B cell (primary cell): ENCODE measurements at regions not wholly inside any gene's neighbourhood (a gene's known extent, or its start where the extent isn't known, plus 50 kb on each side); places are given as distances from the start of the nearest gene placed in this dataset.

Experiments used
- ATAC-seq: fragments of 200-7000 bp; cut with Tn5 transposase; one replicate; pipeline ENCODE4 v1.10.0; 2021; ENCODE audit warnings: low read depth, mild to moderate bottlenecking, moderate number of reproducible peaks, moderate library complexity
- CTCF ChIA-PET: fragments of 350-600 bp; sonication (Branson Sonifier 250); formaldehyde crosslinking; loops from one replicate; lab custom pipeline; 2021; ENCODE audit warnings: antibody characterized with exemption, inconsistent platforms; lab: Charles Lee
- POLR2A ChIA-PET: fragments of 350-600 bp; sonication (Branson Sonifier 250); formaldehyde crosslinking; loops from one replicate; lab custom pipeline; 2021; ENCODE audit warnings: antibody characterized with exemption; lab: Charles Lee
- DNase-seq: peaks from one replicate; pipeline ENCODE4 v3.0.0; 2013
- H2AFZ ChIP-seq: 2 replicates; pipeline ENCODE4 v1.6.1; 2012; ENCODE audit warnings: mild to moderate bottlenecking, low read depth, low read length; ENCODE audit not compliant: insufficient read depth, poor library complexity, severe bottlenecking
- H3K27ac ChIP-seq, 2 donors: 1 replicate in 1 of 2; 2 replicates in 1 of 2; pipeline ENCODE4 v1.5.1; 2012 to 2013; ENCODE audit warnings: low read length in 2 of 2, mild to moderate bottlenecking in 2 of 2, moderate library complexity in 1 of 2
- H3K27me3 ChIP-seq, 4 experiments: fragments of 200-600 bp in 1 of 4; sonication (generic) in 1 of 4; replicated peaks in 1 of 4; 1 replicate in 2 of 4; 2 replicates in 2 of 4; pipeline versions ENCODE4 v1.6.1 to v1.7.0; 2013 to 2016; ENCODE audit warnings: low read length in 3 of 4, mild to moderate bottlenecking in 2 of 4, mixed read lengths in 1 of 4, moderate library complexity in 1 of 4; ENCODE audit not compliant: insufficient read depth in 4 of 4, control insufficient read depth in 3 of 4; ENCODE audit errors: control extremely low read depth in 1 of 4
- H3K36me3 ChIP-seq, 2 experiments: replicated peaks in 1 of 2; 1 replicate in 1 of 2; 2 replicates in 1 of 2; pipeline versions ENCODE4 v1.6.1 to v1.7.1; 2013; ENCODE audit warnings: low read length in 1 of 2; ENCODE audit not compliant: insufficient read depth in 2 of 2, control insufficient read depth in 1 of 2; ENCODE audit errors: control extremely low read depth in 1 of 2, extremely low read depth in 1 of 2
- H3K4me1 ChIP-seq, 2 donors: fragments of 200-600 bp in 1 of 2; sonication (generic) in 1 of 2; 1 replicate in 1 of 2; 2 replicates in 1 of 2; pipeline versions ENCODE4 v1.5.1 to v1.6.1; 2013 to 2017; ENCODE audit warnings: low read length in 2 of 2; ENCODE audit not compliant: control insufficient read depth in 2 of 2, insufficient read depth in 2 of 2
- H3K4me2 ChIP-seq: replicated peaks from 2 replicates; pipeline ENCODE3; 2012; ENCODE audit warnings: mild to moderate bottlenecking, low read depth, low read length; ENCODE audit not compliant: poor library complexity, severe bottlenecking
- H3K4me3 ChIP-seq, 5 experiments: fragments of 200-600 bp in 1 of 5; sonication (generic) in 1 of 5; 1 replicate in 3 of 5; 2 replicates in 2 of 5; pipeline versions ENCODE4 v1.5.1 to v1.7.0; 2011 to 2016; ENCODE audit warnings: low read length in 4 of 5, mild to moderate bottlenecking in 4 of 5, low read depth in 2 of 5, control low read depth in 1 of 5, moderate library complexity in 1 of 5; ENCODE audit not compliant: insufficient read depth in 1 of 5; ENCODE audit errors: control extremely low read depth in 1 of 5, extremely low read depth in 1 of 5
- H3K79me2 ChIP-seq: fragments of 200-600 bp; sonication (generic); one replicate; pipeline ENCODE4 v1.6.0; 2016; ENCODE audit warnings: low read length; ENCODE audit not compliant: control insufficient read depth, insufficient read depth
- H3K9ac ChIP-seq: fragments of 200-600 bp; sonication (generic); 2 replicates; pipeline ENCODE4 v1.6.1; 2017; ENCODE audit warnings: mild to moderate bottlenecking, low read length, moderate library complexity
- H3K9me3 ChIP-seq, 3 donors: one replicate each; pipeline versions ENCODE4 v1.6.1 to v1.7.1; 2013; ENCODE audit warnings: low read length in 2 of 3; ENCODE audit not compliant: control insufficient read depth in 2 of 3, insufficient read depth in 1 of 3; ENCODE audit errors: control extremely low read depth in 1 of 3
- H4K20me1 ChIP-seq: 2 replicates; pipeline ENCODE4 v1.6.0; 2012; ENCODE audit warnings: mild to moderate bottlenecking, low read length; ENCODE audit not compliant: insufficient read depth, control insufficient read depth, poor library complexity, severe bottlenecking
- H3K27ac Mint-ChIP-seq: one replicate; pipeline ENCODE4 v1.8.0; 2021; ENCODE audit warnings: mixed read lengths
- H3K27me3 Mint-ChIP-seq: one replicate; pipeline ENCODE4 v1.8.0; 2021; ENCODE audit warnings: mixed read lengths
- H3K4me1 Mint-ChIP-seq: one replicate; pipeline ENCODE4 v1.8.0; 2021; ENCODE audit warnings: mixed read lengths
- H3K4me3 Mint-ChIP-seq: one replicate; pipeline ENCODE4 v1.8.0; 2021; ENCODE audit warnings: mixed read lengths
- H3K9me3 Mint-ChIP-seq: one replicate; pipeline ENCODE4 v1.8.0; 2022; ENCODE audit warnings: mixed read lengths; ENCODE audit not compliant: insufficient read depth
- CTCF ChIP-seq: fragments of 200-600 bp; IDR thresholded peaks from one replicate; pipeline ENCODE4 v1.8.0; 2022; ENCODE audit warnings: antibody characterized with exemption, mild to moderate bottlenecking
- EZH2 ChIP-seq: IDR thresholded peaks from 2 replicates; pipeline ENCODE4 v1.6.1; 2012; ENCODE audit warnings: borderline replicate concordance, low read depth, mild to moderate bottlenecking, moderate library complexity, low read length; ENCODE audit not compliant: insufficient read depth, poor library complexity, severe bottlenecking
- WGBS: methylation state at CpG from one replicate; pipeline ENCODE4 v1.1.5; 2013; ENCODE audit warnings: missing lambda C conversion rate; ENCODE audit not compliant: insufficient coverage; 5-methylcytosine and 5-hydroxymethylcytosine counted together
- intact Hi-C: fragments of 100-400 bp; cut with micrococcal nuclease; formaldehyde crosslinking; loops from one replicate; pipeline ENCODE4 v1.10.0; 2022

GRCh38 chr7:8823486-8823885, 390.1 kb downstream of the NXPH1 start:
- H3K4me3 ChIP-seq: no peak overlapping the region
- POLR2A ChIA-PET: no interaction called here
- Mint-ChIP-seq H3K9me3 (peaks cover 4% of the 10 kb centered on the region), H3K27me3 (no peaks in the 10 kb centered on the region), H3K4me1 (no peaks in the 10 kb centered on the region), H3K27ac (no peak overlapping the region), H3K4me3 (no peak overlapping the region)
- H3K27me3 ChIP-seq: no peaks in the 10 kb centered on the region
- no CpG with 5 or more reads among the region's 2 CpGs for WGBS
- no peaks in the 10 kb centered on the region for H3K79me2 ChIP-seq
- no peak overlapping the region for H3K4me2 ChIP-seq
- CTCF ChIA-PET: no interaction called here
- no peak overlapping the region for H2AFZ ChIP-seq
- intact Hi-C loops: no loop called here
- no peaks in the 10 kb centered on the region for H3K36me3 ChIP-seq
- no peaks in the 10 kb centered on the region for H4K20me1 ChIP-seq
- TF ChIP-seq CTCF (no peak), EZH2 (no peak)
- DNase-seq (no peak), ATAC-seq (no peak)
- no peaks in the 10 kb centered on the region for H3K4me1 ChIP-seq
- no peak overlapping the region for H3K9ac ChIP-seq
- H3K9me3 ChIP-seq: peaks cover 0 to 7% (median 0%) of the 10 kb centered on the region in 3 donors
- H3K27ac ChIP-seq: no peak overlapping the region

- WGBS: no CpG with 5 or more reads among the region's 1 CpG
- Histone ChIP-seq H3K79me2 (no peaks in the 10 kb centered on the region), H3K9ac (no peak overlapping the region), H3K36me3 (no peaks in the 10 kb centered on the region), H3K4me1 (no peaks in the 10 kb centered on the region), H3K4me3 (no peak overlapping the region), H3K4me2 (no peak overlapping the region), H3K9me3 (peaks cover 0 to under 1% (median 0%) of the 10 kb centered on the region in 3 donors), H3K27me3 (no peaks in the 10 kb centered on the region), H3K27ac (no peak overlapping the region), H4K20me1 (no peaks in the 10 kb centered on the region), H2AFZ (no peak overlapping the region)
- ChIA-PET CTCF (no interaction called here), POLR2A (no interaction called here)
- DNase-seq (no peak), ATAC-seq (no peak)
- H3K9me3 Mint-ChIP-seq: peaks cover 4% of the 10 kb centered on the region
- intact Hi-C loops: no loop called here
- H3K4me1 Mint-ChIP-seq: no peaks in the 10 kb centered on the region
- H3K27ac Mint-ChIP-seq: no peak overlapping the region
- no peak overlapping the region for H3K4me3 Mint-ChIP-seq
- TF ChIP-seq CTCF (no peak), EZH2 (no peak)
- no peaks in the 10 kb centered on the region for H3K27me3 Mint-ChIP-seq
These were observed 393.9 kb downstream of the NXPH1 start for GRCh38 chr7:8827329-8827728.
